Cardiac fibroblast (primary cell): ENCODE measurements at regions not wholly inside any gene's neighbourhood (a gene's known extent, or its start where the extent isn't known, plus 50 kb on each side); places are given as distances from the start of the nearest gene placed in this dataset.

Source experiments
- DNase-seq, 2 donors: peaks; one replicate each; pipeline versions ENCODE4 v3.0.0 to v3.0.0-alpha.2; 2010; ENCODE audit warnings: low read depth in 2 of 2
- H3K4me3 ChIP-seq, 2 donors: replicated peaks in 1 of 2; 1 replicate in 1 of 2; 2 replicates in 1 of 2; pipeline ENCODE4 v1.5.1; 2011; ENCODE audit warnings: low read depth in 2 of 2, low read length in 2 of 2, mild to moderate bottlenecking in 2 of 2, moderate library complexity in 1 of 2
- CTCF ChIP-seq: IDR thresholded peaks from one replicate; pipeline ENCODE4 v1.5.1; 2011; ENCODE audit warnings: low read depth, mild to moderate bottlenecking, low read length, inconsistent platforms

GRCh38 chr3:59684766-59685165, 634.9 kb upstream of the CFAP20DC start:
- TF ChIP-seq CTCF: no peak
- no peak overlapping the region for H3K4me3 ChIP-seq
- DNase-seq: no peak

- DNase-seq: no peak
- no peak for TF ChIP-seq CTCF
- no peak overlapping the region for H3K4me3 ChIP-seq
Observed at GRCh38 chr3:59680919-59681318, 631.1 kb upstream of the CFAP20DC start.

GRCh38 chr3:59677747-59678702, 628.2 kb upstream of the CFAP20DC start:
- no peak for DNase-seq
- no peak for TF ChIP-seq CTCF
- no peak overlapping the region for H3K4me3 ChIP-seq

GRCh38 chr3:59675495-59675894, 625.7 kb upstream of the CFAP20DC start:
- no peak for TF ChIP-seq CTCF
- H3K4me3 ChIP-seq: no peak overlapping the region
- DNase-seq: no peak

GRCh38 chr3:59663076-59663850, 613.4 kb upstream of the CFAP20DC start:
- H3K4me3 ChIP-seq: no peak overlapping the region
- no peak for DNase-seq
- TF ChIP-seq CTCF: no peak

- no peak for TF ChIP-seq CTCF
- no peak for DNase-seq
- H3K4me3 ChIP-seq: no peak overlapping the region
Observed at GRCh38 chr3:59660852-59661625, 611.2 kb upstream of the CFAP20DC start.
